HG02571 (cell line): ENCODE measurements at regions not wholly inside any gene's neighbourhood (a gene's known extent, or its start where the extent isn't known, plus 50 kb on each side); places are given as distances from the start of the nearest gene placed in this dataset.

ENCODE experiments used
- ATAC-seq: cut with Tn5 transposase; IDR thresholded peaks from one replicate; pipeline ENCODE4 v1.9.1; 2021; ENCODE audit warnings: mild to moderate bottlenecking, moderate library complexity; ENCODE audit not compliant: unreplicated experiment

- no peak for ATAC-seq
Observed at GRCh38 chr1:82265436-82265835, 464.7 kb downstream of the ADGRL2 start.

- no peak for ATAC-seq
Observed at GRCh38 chr1:82264802-82265201, 464.1 kb downstream of the ADGRL2 start.

- ATAC-seq: no peak
Observed at GRCh38 chr1:82263396-82263795, 462.7 kb downstream of the ADGRL2 start.

GRCh38 chr1:82260666-82261065 lies 459.9 kb downstream of the ADGRL2 start:
- no peak for ATAC-seq

GRCh38 chr1:82260051-82260450 lies 459.3 kb downstream of the ADGRL2 start:
- no peak for ATAC-seq

- ATAC-seq: no peak
Observed at GRCh38 chr1:82258887-82259286, 458.2 kb downstream of the ADGRL2 start.

GRCh38 chr1:82246050-82246449 lies 445.3 kb downstream of the ADGRL2 start:
- no peak for ATAC-seq

GRCh38 chr1:82245345-82246014 lies 444.7 kb downstream of the ADGRL2 start:
- ATAC-seq: no peak

- ATAC-seq: no peak
Observed at GRCh38 chr1:82240571-82240970, 439.8 kb downstream of the ADGRL2 start.

GRCh38 chr1:82230667-82231066 lies 429.9 kb downstream of the ADGRL2 start:
- no peak for ATAC-seq

GRCh38 chr1:82227306-82228095 lies 426.8 kb downstream of the ADGRL2 start:
- no peak for ATAC-seq

GRCh38 chr1:82226186-82226505 lies 425.4 kb downstream of the ADGRL2 start:
- no peak for ATAC-seq

GRCh38 chr1:82225421-82226185 lies 424.9 kb downstream of the ADGRL2 start:
- no peak for ATAC-seq

- no peak for ATAC-seq
Observed at GRCh38 chr1:82223091-82223490, 422.4 kb downstream of the ADGRL2 start.

- no peak for ATAC-seq
Observed at GRCh38 chr1:82221721-82222120, 421.0 kb downstream of the ADGRL2 start.

- ATAC-seq: no peak
Observed at GRCh38 chr1:82220754-82221153, 420.0 kb downstream of the ADGRL2 start.

- no peak for ATAC-seq
Observed at GRCh38 chr1:82219841-82220240, 419.1 kb downstream of the ADGRL2 start.

- no peak for ATAC-seq
Observed at GRCh38 chr1:82218846-82219245, 418.1 kb downstream of the ADGRL2 start.

- ATAC-seq: no peak
Observed at GRCh38 chr1:82215853-82216175, 415.1 kb downstream of the ADGRL2 start.

GRCh38 chr1:82215056-82215852 lies 414.5 kb downstream of the ADGRL2 start:
- no peak for ATAC-seq

- ATAC-seq: no peak
Observed at GRCh38 chr1:82214606-82215005, 413.9 kb downstream of the ADGRL2 start.
